PC-9 (cell line): ENCODE measurements at regions not wholly inside any gene's neighbourhood (a gene's known extent, or its start where the extent isn't known, plus 50 kb on each side); places are given as distances from the start of the nearest gene placed in this dataset.

Source experiments
- CTCF ChIP-seq: fragments of 200-600 bp; sonication (generic); conservative IDR thresholded peaks from 2 replicates; pipeline ENCODE4 v1.6.1; 2017; ENCODE audit warnings: mixed run types, antibody characterized with exemption, mild to moderate bottlenecking, moderate library complexity
- EZH2 ChIP-seq: fragments of 200-600 bp; sonication (generic); IDR thresholded peaks from 2 replicates; pipeline ENCODE4 v1.8.0; 2017; ENCODE audit warnings: antibody characterized with exemption, low read depth

- TF ChIP-seq CTCF, result no peak
- no peak for TF ChIP-seq EZH2
These were observed 501.9 kb upstream of the KLHL29 start for GRCh38 chr2:22883054-22883453.
